Activated CD4-positive, alpha-beta T cell treated with anti-CD3 and anti-CD28 coated beads for 48 hours (primary cell): ENCODE measurements at regions not wholly inside any gene's neighbourhood (a gene's known extent, or its start where the extent isn't known, plus 50 kb on each side); places are given as distances from the start of the nearest gene placed in this dataset.
"Not testable (repeated sequence)": the region's sequence is repeated elsewhere in the genome, so short reads cannot be mapped to it uniquely, and the experiment has no call there.

Experiments
- DNase-seq: peaks from one replicate; pipeline ENCODE4 v3.0.0-alpha.2; 2020

GRCh38 chr12:20097626-20098025 is 270.7 kb upstream of the PDE3A start:
- no peak for DNase-seq

DNA sequence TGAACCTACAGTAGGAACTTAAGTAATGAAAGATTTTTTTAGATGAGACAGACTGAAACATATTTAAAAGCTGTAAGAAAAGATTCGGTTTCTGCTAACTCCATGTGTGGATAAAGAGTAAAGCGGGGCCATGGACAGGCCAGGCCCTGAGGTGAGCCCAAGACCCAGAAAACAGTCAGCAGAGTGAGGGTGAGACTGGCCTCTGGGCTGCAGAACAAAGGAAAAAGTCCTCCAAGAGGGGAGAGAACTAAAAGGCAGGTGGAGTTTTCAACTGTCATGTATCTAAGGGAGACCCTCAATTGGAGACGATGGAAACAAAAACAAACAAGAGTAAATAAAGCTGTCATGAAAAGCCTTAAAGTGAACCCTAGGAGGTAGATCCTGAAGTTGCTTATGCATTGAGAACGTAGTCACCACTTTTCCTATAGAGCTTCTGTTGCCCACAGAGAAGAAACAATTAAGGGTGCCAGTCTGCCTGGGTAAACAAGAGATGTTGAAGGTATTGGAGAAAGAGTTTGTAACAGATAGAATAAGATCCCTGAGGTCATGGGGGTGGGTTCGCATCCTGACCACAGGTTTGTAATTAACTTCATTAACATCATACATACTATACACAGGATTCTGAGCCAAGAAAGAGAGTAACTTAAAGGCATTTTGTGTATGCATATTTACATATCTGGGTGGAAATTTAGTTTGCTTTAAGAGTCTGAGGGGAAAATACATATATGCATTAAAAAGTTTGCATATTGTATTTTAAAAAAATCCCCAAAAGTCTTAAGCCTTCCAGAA is 268.7 kb upstream of the PDE3A start:
- DNase-seq: no peak

GRCh38 chr12:20101046-20101445 is 267.3 kb upstream of the PDE3A start:
- no peak for DNase-seq

- no peak for DNase-seq
Observed at GRCh38 chr12:20105943-20106342, 262.4 kb upstream of the PDE3A start.

DNA sequence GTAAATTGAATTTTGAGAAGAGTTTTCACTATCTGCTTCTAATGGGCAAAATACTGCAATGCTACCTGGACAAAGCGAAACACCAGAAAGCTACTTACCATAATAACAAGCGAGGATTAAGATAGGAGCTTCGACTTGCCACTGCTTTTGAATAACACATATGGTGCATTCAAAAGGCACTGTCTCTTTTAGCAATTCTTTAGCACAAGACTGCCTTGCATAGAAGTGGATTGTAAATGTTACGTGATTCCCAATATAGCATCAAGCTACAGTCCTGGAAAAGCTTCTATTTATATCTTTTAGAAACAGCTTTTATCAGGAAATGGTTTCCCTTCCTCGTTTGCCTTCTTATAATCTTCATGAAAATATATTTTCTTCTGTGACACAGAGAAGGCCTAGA is 258.7 kb upstream of the PDE3A start:
- no peak for DNase-seq

DNA sequence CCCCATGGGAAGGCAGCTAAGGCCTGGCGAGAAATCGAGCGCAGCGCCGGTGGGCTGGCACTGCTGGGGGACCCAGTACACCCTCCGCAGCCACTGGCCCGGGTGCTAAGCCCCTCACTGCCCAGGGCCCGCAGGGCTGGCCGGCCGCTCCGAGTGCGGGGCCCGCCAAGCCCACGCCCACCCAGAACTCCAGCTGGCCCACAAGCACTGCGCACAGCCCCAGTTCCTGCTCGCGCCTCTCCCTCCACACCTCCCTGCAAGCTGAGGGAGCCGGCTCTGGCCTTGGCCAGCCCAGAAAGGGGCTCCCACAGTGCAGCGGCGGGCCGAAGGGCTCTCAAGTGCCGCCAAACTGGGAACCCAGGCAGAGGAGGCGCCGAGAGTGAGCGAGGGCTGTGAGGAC is 253.0 kb upstream of the PDE3A start:
- not testable (repeated sequence) for DNase-seq

- no peak for DNase-seq
Observed at GRCh38 chr12:20119596-20120402, 248.5 kb upstream of the PDE3A start.

- no peak for DNase-seq
Observed at GRCh38 chr12:20120403-20120725, 248.0 kb upstream of the PDE3A start.

- no peak for DNase-seq
Observed at GRCh38 chr12:20122274-20122673, 246.1 kb upstream of the PDE3A start.

DNA sequence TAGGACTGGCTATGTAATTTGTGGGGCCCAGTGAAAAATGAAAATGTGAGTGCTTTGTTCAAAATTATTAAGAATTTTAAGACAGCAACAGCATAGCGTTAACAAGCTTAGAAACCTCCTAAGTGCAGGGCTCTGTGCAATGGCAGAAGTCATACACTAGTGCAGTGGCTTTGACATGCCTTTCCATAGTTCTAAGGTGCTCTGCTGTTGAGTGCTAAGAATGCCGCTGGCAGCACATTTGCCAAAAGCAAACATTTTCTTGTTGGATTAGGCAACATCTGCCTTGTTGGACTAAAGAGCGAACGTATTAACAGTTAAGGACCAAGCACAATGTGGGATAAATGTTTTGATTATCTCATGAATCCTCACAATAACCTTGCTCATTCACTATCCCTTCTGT is 244.9 kb upstream of the PDE3A start:
- DNase-seq: no peak

DNA sequence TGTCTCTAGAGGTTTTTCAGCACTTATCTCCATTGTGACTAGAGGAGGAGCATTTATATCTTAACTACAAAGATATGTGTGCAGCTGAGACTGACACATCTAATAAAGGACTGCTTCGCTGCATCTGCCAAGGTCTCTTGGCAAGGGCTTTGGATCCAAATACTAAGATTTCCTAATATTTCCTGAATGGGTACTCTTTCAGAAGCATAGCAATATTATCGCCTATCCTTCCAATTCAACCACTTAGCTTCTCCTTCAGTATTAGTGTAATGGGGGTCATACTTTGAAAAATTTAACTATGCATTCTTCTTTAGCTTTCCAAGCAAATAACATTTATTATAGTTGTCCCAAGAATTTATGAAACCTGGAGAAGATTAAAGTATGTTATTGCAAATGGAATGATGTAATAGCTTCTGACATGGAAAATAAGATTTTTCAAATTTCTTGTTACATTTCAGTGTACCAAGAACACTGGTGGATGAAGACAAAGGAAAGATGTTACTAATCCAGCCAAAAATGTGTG is 243.0 kb upstream of the PDE3A start:
- DNase-seq: no peak

DNA sequence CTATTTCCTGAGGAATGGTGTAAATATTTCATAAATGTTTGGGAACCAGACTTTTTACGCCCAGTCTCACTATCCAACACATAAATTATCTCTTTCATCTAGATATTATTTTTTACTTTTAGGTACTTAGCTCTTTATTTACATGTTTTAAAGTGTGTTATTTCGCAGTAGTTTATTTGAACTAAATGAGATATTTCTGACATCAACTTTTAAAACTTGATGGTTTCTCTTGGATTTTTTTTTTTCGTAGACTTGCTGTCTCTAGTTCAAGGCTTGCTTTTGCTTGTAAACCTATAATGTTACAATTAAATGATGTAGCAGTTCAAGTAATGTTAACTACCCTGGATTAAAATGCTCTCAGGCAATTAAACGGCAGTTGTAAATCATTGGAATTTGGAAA is 241.7 kb upstream of the PDE3A start:
- no peak for DNase-seq

DNA sequence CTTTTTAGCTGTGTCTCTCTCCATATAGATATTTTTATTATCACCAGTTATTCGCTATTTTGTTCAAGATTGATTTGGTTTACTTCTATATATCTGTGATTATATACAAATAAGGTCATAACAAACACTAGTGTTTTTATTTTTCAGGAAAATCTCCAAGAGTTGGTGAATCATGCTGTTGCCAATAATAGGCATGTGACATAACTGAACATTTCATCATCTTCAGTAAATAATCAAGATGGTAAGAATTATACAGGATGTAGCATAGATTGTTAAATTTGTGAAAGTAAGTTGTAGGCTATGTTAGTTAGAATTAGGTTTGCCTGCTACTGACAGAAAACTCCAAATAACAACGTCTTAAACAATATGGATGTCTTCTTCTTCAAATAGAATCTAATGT is 240.9 kb upstream of the PDE3A start:
- DNase-seq: no peak

DNA sequence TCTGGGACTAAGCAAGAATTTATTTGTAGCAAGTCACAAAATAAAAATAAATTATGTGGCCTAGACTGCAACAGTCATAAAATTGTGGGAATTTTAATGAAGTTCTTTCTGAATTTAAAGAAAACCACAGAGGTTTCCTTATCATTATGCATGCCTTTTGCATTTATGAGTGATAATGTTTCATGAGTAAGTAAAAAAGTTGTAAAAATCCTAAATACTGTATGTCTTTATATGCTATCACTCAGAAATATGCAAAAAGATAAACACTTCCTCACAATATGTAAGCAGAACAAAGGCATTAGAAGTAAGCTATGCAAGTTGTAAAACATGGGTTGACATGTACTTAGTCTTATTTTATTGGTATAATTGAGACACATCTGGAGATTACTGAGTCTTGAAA is 239.4 kb upstream of the PDE3A start:
- no peak for DNase-seq

DNA sequence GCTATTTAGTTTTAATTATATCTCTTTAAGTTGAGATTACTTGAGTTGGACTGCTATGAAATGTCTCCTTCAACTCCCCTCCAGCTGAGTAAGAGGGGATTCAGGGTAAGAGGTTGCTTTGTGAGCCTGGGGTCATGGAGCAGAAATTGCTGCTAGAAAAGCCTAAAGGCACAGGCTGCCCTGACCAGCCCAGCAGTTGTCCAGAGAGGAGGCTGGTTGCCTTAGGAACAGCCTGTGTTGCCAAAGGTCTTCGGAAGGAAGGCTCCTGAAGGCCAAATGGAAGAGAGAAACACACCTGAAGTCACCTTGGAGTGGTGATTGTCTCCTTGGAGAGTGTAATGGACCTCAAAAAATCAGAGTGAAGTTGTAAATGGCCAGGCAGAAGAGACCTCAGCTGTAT is 235.5 kb upstream of the PDE3A start:
- DNase-seq: no peak

- DNase-seq: no peak
Observed at GRCh38 chr12:20134652-20135051, 233.7 kb upstream of the PDE3A start.

DNA sequence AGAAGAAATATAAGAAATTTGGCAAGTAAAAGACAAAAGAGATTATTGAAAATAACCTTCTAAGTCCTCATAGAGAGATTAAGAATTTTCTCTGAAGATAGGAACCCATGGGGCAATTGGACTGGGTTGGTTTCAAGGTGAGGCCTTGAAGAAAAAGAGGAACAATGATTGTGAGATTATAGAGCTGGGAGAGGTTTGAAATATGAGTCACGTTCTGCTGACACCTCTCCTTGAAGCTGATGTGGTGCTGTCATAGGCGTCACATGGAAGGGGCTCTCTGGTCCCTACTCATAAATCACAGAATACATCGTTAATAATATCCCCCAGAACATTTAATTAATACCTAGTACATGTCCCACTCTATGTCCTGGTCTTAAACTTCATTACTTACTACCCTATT is 227.6 kb upstream of the PDE3A start:
- DNase-seq: no peak

DNA sequence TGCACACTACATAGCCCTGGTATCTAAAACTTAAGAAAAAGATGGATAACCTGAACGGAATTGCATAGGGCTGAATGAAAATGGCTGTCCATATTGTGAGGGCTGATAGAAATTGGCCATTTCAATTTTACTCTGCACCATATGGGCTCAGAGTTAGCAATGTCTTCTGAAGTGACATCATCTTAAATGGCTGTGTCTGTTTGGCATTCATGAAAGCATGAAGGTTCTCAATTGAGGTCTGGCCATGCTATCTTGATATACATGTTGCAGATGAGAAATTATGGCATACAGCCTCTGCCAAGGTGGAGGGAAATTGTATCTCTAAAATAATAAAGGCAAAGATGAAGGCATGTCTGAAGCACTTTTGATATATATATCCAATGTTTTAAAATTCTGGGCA is 226.0 kb upstream of the PDE3A start:
- DNase-seq: no peak

DNA sequence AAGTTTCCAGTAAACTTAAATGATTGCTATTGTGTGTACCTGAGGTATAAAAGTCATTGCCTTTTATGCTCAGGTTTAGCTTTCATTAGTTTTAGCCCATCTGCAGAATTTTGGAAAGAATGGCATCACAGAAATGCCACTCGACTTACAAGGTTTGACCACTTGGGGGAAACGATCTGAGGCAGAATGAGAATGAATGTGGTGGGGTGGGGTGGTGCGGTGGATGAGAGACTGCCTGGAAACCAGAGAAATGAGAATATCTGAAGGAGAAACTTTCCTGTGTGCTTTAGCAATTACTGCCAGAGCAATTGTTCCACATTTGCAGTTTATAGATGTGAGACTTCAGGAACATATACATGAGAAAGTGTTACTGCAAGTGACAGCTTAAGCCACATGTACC is 225.4 kb upstream of the PDE3A start:
- no peak for DNase-seq

GRCh38 chr12:20144341-20144740 is 224.0 kb upstream of the PDE3A start:
- DNase-seq: no peak

GRCh38 chr12:20148241-20148640 is 220.1 kb upstream of the PDE3A start:
- DNase-seq: no peak

- no peak for DNase-seq
Observed at GRCh38 chr12:20150835-20151422, 217.4 kb upstream of the PDE3A start.

DNA sequence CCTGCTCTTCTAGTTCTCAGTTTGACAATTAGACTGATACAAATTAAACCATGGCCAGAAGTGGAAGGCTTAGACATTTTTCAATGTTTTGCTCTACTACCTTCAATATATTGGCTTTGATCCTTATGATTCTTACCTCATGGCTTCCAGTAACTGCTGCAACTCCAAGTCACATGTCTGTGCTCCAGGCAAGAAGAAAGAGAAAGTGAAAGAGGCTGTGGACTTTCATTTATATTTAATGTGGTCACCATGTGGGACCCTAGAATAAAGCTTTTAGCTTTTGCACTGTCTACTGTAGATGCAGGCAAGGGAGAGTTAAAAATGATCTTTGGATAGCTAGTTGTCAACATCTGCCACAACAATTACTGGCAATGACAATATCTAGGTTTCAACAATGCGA is 214.3 kb upstream of the PDE3A start:
- DNase-seq: no peak

- DNase-seq: no peak
Observed at GRCh38 chr12:20155374-20155773, 213.0 kb upstream of the PDE3A start.
